Peyer's patch (tissue), 4 donors: ENCODE measurements at regions not wholly inside any gene's neighbourhood (a gene's known extent, or its start where the extent isn't known, plus 50 kb on each side); places are given as distances from the start of the nearest gene placed in this dataset.

Source experiments
- CTCF ChIP-seq, 6 experiments: fragments of 450-650 bp in 4 of 6; fragments of 200-600 bp in 2 of 6; sonication (generic) in 1 of 6; IDR thresholded peaks; one replicate each; pipeline ENCODE4 v1.5.1; 2017 to 2019; ENCODE audit warnings: antibody characterized with exemption in 6 of 6, mild to moderate bottlenecking in 3 of 6, moderate library complexity in 1 of 6
- POLR2A ChIP-seq, 2 donors: fragments of 450-650 bp; IDR thresholded peaks; one replicate each; pipeline ENCODE4 v1.5.1; 2017; ENCODE audit warnings: antibody characterized with exemption in 2 of 2, mild to moderate bottlenecking in 2 of 2, moderate library complexity in 2 of 2

GRCh38 chr17:52357854-52358253, 199.3 kb upstream of the CA10 start:
- TF ChIP-seq CTCF (IDR thresholded peaks at IDR 0.05) (no peak), POLR2A (IDR thresholded peaks at IDR 0.05) (no peak)
